ENCODE measurements at regions not wholly inside any gene's neighbourhood (a gene's known extent, or its start where the extent isn't known, plus 50 kb on each side); places are given as distances from the start of the nearest gene placed in this dataset.

DNA sequence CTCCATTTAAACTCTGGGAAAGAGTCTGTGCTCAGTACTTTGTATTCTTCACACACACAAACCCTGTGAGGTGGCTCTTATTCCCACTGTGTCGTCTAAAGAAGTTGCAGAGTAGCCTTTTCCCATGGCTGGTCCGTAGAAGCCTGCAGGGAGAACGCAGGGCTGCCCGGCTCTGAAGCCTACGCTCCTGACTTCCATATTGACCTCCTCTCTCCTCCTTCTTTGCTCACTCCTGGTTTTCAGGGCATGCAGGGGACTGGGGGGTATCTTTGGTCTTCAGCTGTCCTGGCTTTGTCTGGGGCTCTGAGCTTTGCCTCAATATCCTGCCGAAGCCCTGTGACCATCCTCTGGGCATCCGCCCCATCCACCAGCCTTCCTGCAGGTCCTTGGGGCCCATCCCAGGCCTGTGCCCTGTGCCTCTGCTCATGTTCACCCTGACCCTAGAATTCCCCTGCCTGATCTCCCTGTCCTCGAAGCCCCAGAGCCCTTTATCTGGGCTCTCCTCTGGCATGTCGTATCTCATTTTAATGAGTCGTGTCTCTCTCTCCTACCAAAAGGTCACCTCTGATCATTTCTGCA is 83.8 kb upstream of the FSTL4 start:
- DNase-seq (ENCODE audit: low read depth, low spot score), result no peak
- H2AFZ ChIP-seq (ENCODE audit: control insufficient read depth, low read depth, low read length), result no peak overlapping the region
- H3K4me1 ChIP-seq (ENCODE audit: control insufficient read depth, insufficient read depth, low read length), result peaks cover 16% of the 10 kb centered on the region
- H3K27ac ChIP-seq (ENCODE audit: control insufficient read depth, insufficient read depth), result no peak overlapping the region
- H3K9me3 ChIP-seq (replicated peaks; ENCODE audit: control insufficient read depth, insufficient read depth, low read length), result no peaks in the 10 kb centered on the region
- 0 out of 4 replicates have a peak, but pooled peaks cover 0 to 3% of the 10 kb centered on the region in 2 experiments for H3K27me3 ChIP-seq (replicated peaks in 1 of 2; ENCODE audit: control insufficient read depth in 2 of 2, insufficient read depth in 2 of 2, low read length in 1 of 2)
- no peaks in the 10 kb centered on the region for H3K79me2 ChIP-seq (ENCODE audit: control insufficient read depth, insufficient read depth, low read length)
- ChIA-PET RAD21 (ENCODE audit: unreplicated experiment) (no interaction called here), CTCF (no interaction called here), SMC1A (ENCODE audit: uncharacterized antibody, unreplicated experiment) (interaction anchor here (0.8 kb wide), 1 partner anchor 59 kb away, joined by 3 read pairs; no protein-coding TSS in a partner anchor), POLR2A (no interaction called here)
- intact Hi-C loops (cut with micrococcal nuclease; ENCODE audit: unreplicated experiment), result no loop called here
- no peak for FAIRE-seq
- in situ Hi-C loops (cut with MboI), result no loop called here
- no peak for ATAC-seq
- 51% methylated on average over 10 of the region's 10 CpGs for WGBS (ENCODE audit: insufficient coverage, insufficient replicate concordance, low lambda C conversion rate, missing lambda C conversion rate)
- TF ChIP-seq BMI1 (IDR thresholded peaks at IDR 0.05; ENCODE audit: borderline replicate concordance) (no peak), PML (IDR thresholded peaks at IDR 0.05; ENCODE audit: low read length) (no peak)
- no peaks in the 10 kb centered on the region for H4K20me1 ChIP-seq (ENCODE audit: control insufficient read depth, insufficient read depth)
- H3K4me2 ChIP-seq (ENCODE audit: control insufficient read depth, insufficient read depth), result no peak overlapping the region
- H3K36me3 ChIP-seq (ENCODE audit: control insufficient read depth in 2 of 2, insufficient read depth in 2 of 2, low read length in 1 of 2), result no peaks in the 10 kb centered on the region
- H3K4me3 ChIP-seq, result no peak overlapping the region
- no TSS peak for BruUV-seq (replicated peaks)
- no peak overlapping the region for H3K9ac ChIP-seq (ENCODE audit: control insufficient read depth, insufficient read depth, low read length)

- DNase-seq (ENCODE audit: low read depth, low spot score), result peak; percentile 23
- in situ Hi-C loops (cut with MboI) (no loop called here), intact Hi-C loops (cut with micrococcal nuclease; ENCODE audit: unreplicated experiment) (no loop called here)
- H3K36me3 ChIP-seq (ENCODE audit: control insufficient read depth in 2 of 2, insufficient read depth in 2 of 2, low read length in 1 of 2), result no peaks in the 10 kb centered on the region
- TF ChIP-seq LARP7 (IDR thresholded peaks at IDR 0.05) (no peak), RCOR1 (conservative IDR thresholded peaks at IDR 0.05; ENCODE audit: low read depth, low read length) (no peak), RUNX3 (IDR thresholded peaks at IDR 0.05; ENCODE audit: low read length) (peak; percentile 28; the same call in 1 of the 2 replicates)
- ChIA-PET CTCF (interaction anchor here (1.3 to 1.5 kb wide), 2 partner anchors 61 to 175 kb away, joined by 3 read pairs; no protein-coding TSS in a partner anchor), POLR2A (no interaction called here), SMC1A (ENCODE audit: uncharacterized antibody, unreplicated experiment) (interaction anchor here (0.7 kb wide), 1 partner anchor 48 kb away, joined by 3 read pairs; no protein-coding TSS in a partner anchor), RAD21 (ENCODE audit: unreplicated experiment) (no interaction called here)
- H3K4me3 ChIP-seq, result no peak overlapping the region
- 0 out of 4 replicates have a peak, but pooled peaks cover 0 to 3% of the 10 kb centered on the region in 2 experiments for H3K27me3 ChIP-seq (replicated peaks in 1 of 2; ENCODE audit: control insufficient read depth in 2 of 2, insufficient read depth in 2 of 2, low read length in 1 of 2)
- no peaks in the 10 kb centered on the region for H3K9me3 ChIP-seq (replicated peaks; ENCODE audit: control insufficient read depth, insufficient read depth, low read length)
- peaks cover 16% of the 10 kb centered on the region for H3K4me1 ChIP-seq (ENCODE audit: control insufficient read depth, insufficient read depth, low read length)
- H3K27ac ChIP-seq (ENCODE audit: control insufficient read depth, insufficient read depth), result no peak overlapping the region
- no peak overlapping the region for H3K9ac ChIP-seq (ENCODE audit: control insufficient read depth, insufficient read depth, low read length)
- no peak for FAIRE-seq
- ATAC-seq, result peak; percentile 30
- H3K4me2 ChIP-seq (ENCODE audit: control insufficient read depth, insufficient read depth), result no peak overlapping the region
- BruUV-seq (replicated peaks), result no TSS peak
- H4K20me1 ChIP-seq (ENCODE audit: control insufficient read depth, insufficient read depth), result no peaks in the 10 kb centered on the region
- 29% methylated on average over 6 of the region's 6 CpGs for WGBS (ENCODE audit: insufficient coverage, insufficient replicate concordance, low lambda C conversion rate, missing lambda C conversion rate)
- H2AFZ ChIP-seq (ENCODE audit: control insufficient read depth, low read depth, low read length), result no peak overlapping the region
- H3K79me2 ChIP-seq (ENCODE audit: control insufficient read depth, insufficient read depth, low read length), result no peaks in the 10 kb centered on the region
Measured at GRCh38 chr5:133694181-133694831, 82.0 kb upstream of the FSTL4 start.
